GM19240 (cell line): ENCODE measurements at regions not wholly inside any gene's neighbourhood (a gene's known extent, or its start where the extent isn't known, plus 50 kb on each side); places are given as distances from the start of the nearest gene placed in this dataset.

ENCODE experiments used
- DNase-seq: peaks from one replicate; pipeline ENCODE4 v3.0.0; 2011; ENCODE audit warnings: low spot score; ENCODE audit not compliant: insufficient read length

- no peak for DNase-seq
Observed at GRCh38 chr13:31049833-31050232, 111.9 kb downstream of the HSPH1 start.

- no peak for DNase-seq
Observed at GRCh38 chr13:31049083-31049482, 112.6 kb downstream of the HSPH1 start.

- DNase-seq, result no peak
Observed at GRCh38 chr13:31048521-31048920, 113.2 kb downstream of the HSPH1 start.

GRCh38 chr13:31046711-31047279, 114.3 kb downstream of the TEX26 start:
- no peak for DNase-seq

GRCh38 chr13:31045286-31046081, 113.0 kb downstream of the TEX26 start:
- no peak for DNase-seq

GRCh38 chr13:31044364-31045285, 112.2 kb downstream of the TEX26 start:
- peak; percentile 75 for DNase-seq

- DNase-seq, result no peak
Observed at GRCh38 chr13:31043957-31044356, 111.5 kb downstream of the TEX26 start.

- no peak for DNase-seq
Observed at GRCh38 chr13:31042481-31043165, 110.2 kb downstream of the TEX26 start.

GRCh38 chr13:31042049-31042448, 109.6 kb downstream of the TEX26 start:
- DNase-seq, result no peak

GRCh38 chr13:31038834-31039552, 106.5 kb downstream of the TEX26 start:
- peak; percentile 21 for DNase-seq

GRCh38 chr13:31037874-31038500, 105.5 kb downstream of the TEX26 start:
- no peak for DNase-seq

GRCh38 chr13:31036731-31037695, 104.6 kb downstream of the TEX26 start:
- DNase-seq, result no peak

GRCh38 chr13:31035185-31035965, 102.9 kb downstream of the TEX26 start:
- DNase-seq, result no peak

GRCh38 chr13:31032528-31033113, 100.2 kb downstream of the TEX26 start:
- DNase-seq, result no peak

GRCh38 chr13:31031482-31031881, 99.0 kb downstream of the TEX26 start:
- DNase-seq, result no peak

GRCh38 chr13:31029102-31029501, 96.6 kb downstream of the TEX26 start:
- DNase-seq, result no peak

- DNase-seq, result no peak
Observed at GRCh38 chr13:31027136-31027535, 94.7 kb downstream of the TEX26 start.
